ENCODE measurements at regions not wholly inside any gene's neighbourhood (a gene's known extent, or its start where the extent isn't known, plus 50 kb on each side); places are given as distances from the start of the nearest gene placed in this dataset.

DNA sequence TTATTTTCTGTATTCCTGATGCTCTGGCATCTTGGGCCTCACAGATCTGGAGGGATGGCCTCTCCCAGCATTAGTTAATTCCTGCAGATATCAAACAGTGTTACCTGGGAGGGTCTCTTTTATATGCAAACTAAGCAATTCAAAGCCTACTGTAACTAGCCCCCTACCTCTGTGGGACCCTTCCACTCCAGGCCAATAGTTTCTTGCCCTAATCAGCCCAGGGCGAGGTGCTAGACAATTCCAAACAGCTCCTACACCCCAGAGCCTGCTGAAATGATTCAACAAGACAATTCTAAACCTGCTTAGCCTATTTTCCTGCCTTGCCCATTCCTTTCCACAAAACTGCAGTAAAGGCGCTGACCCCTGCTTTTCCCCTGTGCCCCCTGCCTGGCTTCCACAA lies 106.6 kb upstream of the IGSF10 start:
- TF ChIP-seq CEBPB (IDR thresholded peaks at IDR 0.05; ENCODE audit: low read depth, low read length): no peak
- TF ChIP-seq, protein P1, sequence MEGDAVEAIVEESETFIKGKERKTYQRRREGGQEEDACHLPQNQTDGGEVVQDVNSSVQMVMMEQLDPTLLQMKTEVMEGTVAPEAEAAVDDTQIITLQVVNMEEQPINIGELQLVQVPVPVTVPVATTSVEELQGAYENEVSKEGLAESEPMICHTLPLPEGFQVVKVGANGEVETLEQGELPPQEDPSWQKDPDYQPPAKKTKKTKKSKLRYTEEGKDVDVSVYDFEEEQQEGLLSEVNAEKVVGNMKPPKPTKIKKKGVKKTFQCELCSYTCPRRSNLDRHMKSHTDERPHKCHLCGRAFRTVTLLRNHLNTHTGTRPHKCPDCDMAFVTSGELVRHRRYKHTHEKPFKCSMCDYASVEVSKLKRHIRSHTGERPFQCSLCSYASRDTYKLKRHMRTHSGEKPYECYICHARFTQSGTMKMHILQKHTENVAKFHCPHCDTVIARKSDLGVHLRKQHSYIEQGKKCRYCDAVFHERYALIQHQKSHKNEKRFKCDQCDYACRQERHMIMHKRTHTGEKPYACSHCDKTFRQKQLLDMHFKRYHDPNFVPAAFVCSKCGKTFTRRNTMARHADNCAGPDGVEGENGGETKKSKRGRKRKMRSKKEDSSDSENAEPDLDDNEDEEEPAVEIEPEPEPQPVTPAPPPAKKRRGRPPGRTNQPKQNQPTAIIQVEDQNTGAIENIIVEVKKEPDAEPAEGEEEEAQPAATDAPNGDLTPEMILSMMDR (IDR thresholded peaks at IDR 0.05; ENCODE audit: control extremely low read depth in 1 of 3, insufficient read depth in 1 of 3, low read depth in 1 of 3, low read length in 3 of 3): no peak
- no peak for TF ChIP-seq SP1 (IDR thresholded peaks at IDR 0.05; ENCODE audit: low read depth, low read length)
- no peak for TF ChIP-seq CREB1 (IDR thresholded peaks at IDR 0.05)
- no peak for TF ChIP-seq MAFK (IDR thresholded peaks at IDR 0.05; ENCODE audit: low read depth, low read length)
- no peak for TF ChIP-seq TBP (IDR thresholded peaks at IDR 0.05; ENCODE audit: low read depth, low read length)
- TF ChIP-seq KDM1A (IDR thresholded peaks at IDR 0.05; ENCODE audit: borderline replicate concordance, low read length): no peak
- no peak for TF ChIP-seq ZNF274 (IDR thresholded peaks at IDR 0.05; ENCODE audit: borderline replicate concordance, extremely low read depth, low read length)
- no peak for TF ChIP-seq SIN3A (conservative IDR thresholded peaks at IDR 0.05 in 1 of 2, IDR thresholded peaks at IDR 0.05 in 1 of 2; ENCODE audit: low read depth in 1 of 2, low read length in 2 of 2)
- no peak for TF ChIP-seq TCF12 (IDR thresholded peaks at IDR 0.05; ENCODE audit: low read depth, low read length)
- TF ChIP-seq POLR2A (IDR thresholded peaks at IDR 0.05; ENCODE audit: control extremely low read depth in 1 of 2, low read depth in 2 of 2, low read length in 2 of 2): no peak
